DND-41 (cell line): ENCODE measurements at regions not wholly inside any gene's neighbourhood (a gene's known extent, or its start where the extent isn't known, plus 50 kb on each side); places are given as distances from the start of the nearest gene placed in this dataset.

ENCODE experiments used
- ATAC-seq: fragments of 200-7000 bp; cut with Tn5 transposase; 3 replicates; pipeline ENCODE4 v1.9.1; 2021; ENCODE audit warnings: low read depth; ENCODE audit not compliant: insufficient read depth
- DNase-seq: peaks from one replicate; pipeline ENCODE4 v3.0.0-alpha.2; 2020
- H2AFZ ChIP-seq: 2 replicates; pipeline ENCODE4 v1.6.0; 2012; ENCODE audit warnings: low read depth, low read length
- H3K27ac ChIP-seq: 2 replicates; pipeline ENCODE4 v1.5.1; 2012; ENCODE audit warnings: low read length, inconsistent platforms
- H3K27me3 ChIP-seq: fragments of 200-600 bp; sonication (generic); 2 replicates; pipeline ENCODE4 v1.6.0; 2012; ENCODE audit warnings: low read length, mild to moderate bottlenecking, inconsistent platforms; ENCODE audit not compliant: insufficient read depth, poor library complexity
- H3K36me3 ChIP-seq: 2 replicates; pipeline ENCODE4 v1.5.1; 2012; ENCODE audit warnings: low read length, inconsistent platforms; ENCODE audit not compliant: insufficient read depth
- H3K4me1 ChIP-seq: 2 replicates; pipeline ENCODE4 v1.5.1; 2012; ENCODE audit warnings: mild to moderate bottlenecking, low read length; ENCODE audit not compliant: insufficient read depth
- H3K4me2 ChIP-seq: 2 replicates; pipeline ENCODE4 v1.6.0; 2012; ENCODE audit warnings: mild to moderate bottlenecking, moderate library complexity, low read length, inconsistent platforms; ENCODE audit not compliant: insufficient read depth
- H3K4me3 ChIP-seq, 2 experiments: fragments of 200-600 bp in 1 of 2; shearing (Covaris generic) in 1 of 2; 2 replicates each; pipeline ENCODE4 v1.5.1; 2012 to 2016; ENCODE audit warnings: inconsistent platforms in 2 of 2, low read length in 2 of 2, mild to moderate bottlenecking in 2 of 2, low read depth in 1 of 2, moderate library complexity in 1 of 2
- H3K79me2 ChIP-seq: 2 replicates; pipeline ENCODE4 v1.6.0; 2012; ENCODE audit warnings: low read length, inconsistent platforms; ENCODE audit not compliant: insufficient read depth
- H3K9ac ChIP-seq: 2 replicates; pipeline ENCODE4 v1.6.0; 2012; ENCODE audit warnings: low read depth, mild to moderate bottlenecking, inconsistent platforms, low read length, moderate library complexity
- H3K9me3 ChIP-seq: 2 replicates; pipeline ENCODE4 v1.5.1; 2012; ENCODE audit warnings: low read length, moderate library complexity, mild to moderate bottlenecking, inconsistent platforms; ENCODE audit not compliant: insufficient read depth, severe bottlenecking
- H4K20me1 ChIP-seq: 2 replicates; pipeline ENCODE4 v1.6.0; 2012; ENCODE audit warnings: low read length; ENCODE audit not compliant: insufficient read depth
- CTCF ChIP-seq: IDR thresholded peaks from 2 replicates; pipeline ENCODE4 v1.5.1; 2012; ENCODE audit warnings: borderline replicate concordance, low read length, moderate library complexity, mild to moderate bottlenecking; ENCODE audit not compliant: poor library complexity, severe bottlenecking; ENCODE audit errors: extremely low read depth
- EZH2 ChIP-seq: IDR thresholded peaks from 3 replicates; pipeline ENCODE4 v1.6.1; 2012; ENCODE audit warnings: borderline replicate concordance, low read depth, mild to moderate bottlenecking, moderate library complexity, low read length, inconsistent platforms; ENCODE audit not compliant: severe bottlenecking

- Histone ChIP-seq H3K4me2 (no peak overlapping the region), H3K4me3 (no peak overlapping the region), H3K27me3 (no peaks in the 10 kb centered on the region), H3K9ac (no peak overlapping the region), H3K9me3 (no peaks in the 10 kb centered on the region), H3K27ac (no peak overlapping the region), H2AFZ (no peak overlapping the region), H3K79me2 (no peaks in the 10 kb centered on the region), H3K36me3 (no peaks in the 10 kb centered on the region), H3K4me1 (no peaks in the 10 kb centered on the region), H4K20me1 (no peaks in the 10 kb centered on the region)
- DNase-seq (no peak), ATAC-seq (no peak)
- TF ChIP-seq EZH2 (no peak), CTCF (no peak)
These were observed 289.8 kb upstream of the SPOCK3 start for GRCh38 chr4:167524091-167524490.

DNA sequence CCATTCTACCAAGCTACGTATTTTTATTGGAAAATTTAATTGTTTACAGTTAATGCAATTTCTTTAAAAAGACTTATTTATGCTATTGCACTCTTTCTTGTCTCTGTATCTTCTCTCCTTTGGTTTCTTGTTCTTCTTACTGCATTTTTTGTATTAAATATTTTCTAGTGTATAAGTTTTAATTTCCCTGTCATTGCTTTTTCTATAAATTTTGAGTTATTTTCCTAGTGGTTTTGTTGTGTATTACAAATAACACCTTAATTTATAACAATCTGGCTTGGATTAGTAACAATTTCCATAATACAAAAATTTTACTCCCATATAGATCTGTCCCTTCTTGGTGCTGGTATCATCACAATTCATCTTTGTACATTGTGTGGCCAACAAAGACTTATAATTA lies 303.5 kb upstream of the SPOCK3 start:
- H3K27me3 ChIP-seq = no peaks in the 10 kb centered on the region
- H3K9me3 ChIP-seq = no peaks in the 10 kb centered on the region
- H3K9ac ChIP-seq = no peak overlapping the region
- ATAC-seq (no peak), DNase-seq (no peak)
- no peaks in the 10 kb centered on the region for H4K20me1 ChIP-seq
- H3K4me1 ChIP-seq = no peaks in the 10 kb centered on the region
- no peaks in the 10 kb centered on the region for H3K36me3 ChIP-seq
- no peak overlapping the region for H3K27ac ChIP-seq
- TF ChIP-seq CTCF = no peak
- TF ChIP-seq EZH2 = no peak
- no peak overlapping the region for H3K4me2 ChIP-seq
- no peak overlapping the region for H3K4me3 ChIP-seq
- H3K79me2 ChIP-seq = no peaks in the 10 kb centered on the region
- no peak overlapping the region for H2AFZ ChIP-seq

GRCh38 chr4:167541286-167541685 lies 307.0 kb upstream of the SPOCK3 start:
- no peak for DNase-seq
- Histone ChIP-seq H3K4me3 (no peak overlapping the region), H3K4me1 (no peaks in the 10 kb centered on the region), H2AFZ (no peak overlapping the region), H3K36me3 (no peaks in the 10 kb centered on the region), H3K9ac (no peak overlapping the region), H4K20me1 (no peaks in the 10 kb centered on the region), H3K9me3 (no peaks in the 10 kb centered on the region), H3K27me3 (no peaks in the 10 kb centered on the region), H3K4me2 (no peak overlapping the region), H3K27ac (no peak overlapping the region), H3K79me2 (no peaks in the 10 kb centered on the region)
- ATAC-seq = no peak
- no peak for TF ChIP-seq EZH2
- no peak for TF ChIP-seq CTCF

GRCh38 chr4:167544391-167544790 lies 310.1 kb upstream of the SPOCK3 start:
- Histone ChIP-seq H3K4me2 (no peak overlapping the region), H3K27me3 (no peaks in the 10 kb centered on the region), H3K4me1 (no peaks in the 10 kb centered on the region), H3K9ac (no peak overlapping the region), H3K4me3 (no peak overlapping the region), H3K79me2 (no peaks in the 10 kb centered on the region), H2AFZ (no peak overlapping the region), H4K20me1 (no peaks in the 10 kb centered on the region), H3K9me3 (no peaks in the 10 kb centered on the region), H3K36me3 (no peaks in the 10 kb centered on the region), H3K27ac (no peak overlapping the region)
- no peak for TF ChIP-seq EZH2
- TF ChIP-seq CTCF = no peak
- DNase-seq (no peak), ATAC-seq (no peak)
